ENCODE measurements at regions not wholly inside any gene's neighbourhood (a gene's known extent, or its start where the extent isn't known, plus 50 kb on each side); places are given as distances from the start of the nearest gene placed in this dataset.

- H3K4me1 ChIP-seq (ENCODE audit: control insufficient read depth, insufficient read depth, low read length) = no peaks in the 10 kb centered on the region
- CTCF ChIA-PET = interaction anchor here (0.6 to 1.6 kb wide), 3 partner anchors 9 to 129 kb away, joined by 3 to 4 read pairs (median 3); no protein-coding TSS in a partner anchor
- no peaks in the 10 kb centered on the region for H3K9me3 ChIP-seq (ENCODE audit: control insufficient read depth, insufficient read depth, low read depth, low read length)
- TF ChIP-seq ZNF366 (tag by site-specific recombination; conservative IDR thresholded peaks at IDR 0.05) (no peak), ZNF335 (tag by site-specific recombination; conservative IDR thresholded peaks at IDR 0.05) (no peak), FEZF1 (tag by site-specific recombination; IDR thresholded peaks at IDR 0.05) (0 out of 2 replicates have a peak, but pooled peaks have one; percentile 15), KLF9 (tag by site-specific recombination; IDR thresholded peaks at IDR 0.05; ENCODE audit: low read depth) (no peak), ZNF514 (tag by site-specific recombination; IDR thresholded peaks at IDR 0.05) (no peak), ZNF211 (tag by site-specific recombination; IDR thresholded peaks at IDR 0.05; ENCODE audit: low read depth) (no peak)
- no peak overlapping the region for H3K4me3 ChIP-seq (ENCODE audit: low read depth, low read length)
- H3K36me3 ChIP-seq (ENCODE audit: control insufficient read depth in 2 of 2, insufficient read depth in 1 of 2, low read length in 2 of 2) = no peaks in the 10 kb centered on the region
- POLR2A ChIA-PET = no interaction called here
- H3K27ac ChIP-seq (ENCODE audit: extremely low read depth, low read depth, low read length) = no peak overlapping the region
Measured at GRCh38 chr15:67992411-67992810, 61.7 kb upstream of the PIAS1 start.

GRCh38 chr15:67992834-67993233, 61.3 kb upstream of the PIAS1 start:
- TF ChIP-seq ZBTB17 (tag by site-specific recombination; IDR thresholded peaks at IDR 0.05) = peak; percentile 92
- no peak for TF ChIP-seq ZNF660 (tag by site-specific recombination; IDR thresholded peaks at IDR 0.05)
- TF ChIP-seq ZNF23 (tag by site-specific recombination; IDR thresholded peaks at IDR 0.05; ENCODE audit: borderline replicate concordance) = peak; percentile 36; the same call in 1 of the 2 replicates
- no peak for TF ChIP-seq ZNF221 (tag by site-specific recombination; IDR thresholded peaks at IDR 0.05; ENCODE audit: borderline replicate concordance)
- Histone ChIP-seq H3K27ac (ENCODE audit: extremely low read depth, low read depth, low read length) (no peak overlapping the region), H3K9me3 (ENCODE audit: control insufficient read depth, insufficient read depth, low read depth, low read length) (no peaks in the 10 kb centered on the region), H3K4me1 (ENCODE audit: control insufficient read depth, insufficient read depth, low read length) (no peaks in the 10 kb centered on the region), H3K36me3 (ENCODE audit: control insufficient read depth in 2 of 2, insufficient read depth in 1 of 2, low read length in 2 of 2) (no peaks in the 10 kb centered on the region), H3K4me3 (ENCODE audit: low read depth, low read length) (no peak overlapping the region)
- ChIA-PET POLR2A (no interaction called here), CTCF (interaction anchor here (0.6 to 1.6 kb wide), 3 partner anchors 9 to 130 kb away, joined by 3 to 4 read pairs (median 3); no protein-coding TSS in a partner anchor)

- no peaks in the 10 kb centered on the region for H3K36me3 ChIP-seq (ENCODE audit: control insufficient read depth in 2 of 2, insufficient read depth in 1 of 2, low read length in 2 of 2)
- no peak overlapping the region for H3K27ac ChIP-seq (ENCODE audit: extremely low read depth, low read depth, low read length)
- no peak overlapping the region for H3K4me3 ChIP-seq (ENCODE audit: low read depth, low read length)
- H3K4me1 ChIP-seq (ENCODE audit: control insufficient read depth, insufficient read depth, low read length) = peaks cover 12% of the 10 kb centered on the region
- no peaks in the 10 kb centered on the region for H3K9me3 ChIP-seq (ENCODE audit: control insufficient read depth, insufficient read depth, low read depth, low read length)
- ChIA-PET POLR2A (interaction anchor here (1.2 to 1.9 kb wide), 2 partner anchors 30 to 57 kb away, joined by 3 to 9 read pairs; partner anchors contain the start of gene PIAS1), CTCF (interaction anchor here (0.7 kb wide), 1 partner anchor 728 kb away, joined by 3 read pairs; no protein-coding TSS in a partner anchor)
- TF ChIP-seq ZNF239 (tag by site-specific recombination; IDR thresholded peaks at IDR 0.05) (peak; percentile 70; the same call in 1 of the 2 replicates), ATF2 (tag by site-specific recombination; IDR thresholded peaks at IDR 0.05; ENCODE audit: low read depth) (0 out of 2 replicates have a peak, but pooled peaks have one; percentile 38), ZNF404 (tag by site-specific recombination; IDR thresholded peaks at IDR 0.05) (no peak), ZNF513 (tag by site-specific recombination; IDR thresholded peaks at IDR 0.05) (no peak), ZNF664 (tag by site-specific recombination; IDR thresholded peaks at IDR 0.05) (peak; percentile 32; the same call in 1 of the 2 replicates), ZNF114 (tag by site-specific recombination; IDR thresholded peaks at IDR 0.05) (no peak), ZNF324 (tag by site-specific recombination; IDR thresholded peaks at IDR 0.05) (no peak), IKZF3 (tag by site-specific recombination; IDR thresholded peaks at IDR 0.05) (no peak), ZNF768 (tag by site-specific recombination; IDR thresholded peaks at IDR 0.05) (no peak), SP3 (tag by site-specific recombination; IDR thresholded peaks at IDR 0.05) (no peak), ZNF610 (tag by site-specific recombination; IDR thresholded peaks at IDR 0.05; ENCODE audit: borderline replicate concordance) (no peak), YY2 (tag by site-specific recombination; IDR thresholded peaks at IDR 0.05) (no peak), ZNF76 (tag by site-specific recombination; IDR thresholded peaks at IDR 0.05; ENCODE audit: borderline replicate concordance, low read depth) (no peak), ZNF701 (tag by site-specific recombination; IDR thresholded peaks at IDR 0.05) (no peak), ZFP37 (tag by site-specific recombination; IDR thresholded peaks at IDR 0.05) (no peak), SCRT1 (tag by site-specific recombination; IDR thresholded peaks at IDR 0.05; ENCODE audit: borderline replicate concordance) (no peak), CTCF (tag by site-specific recombination; IDR thresholded peaks at IDR 0.05) (no peak), ZNF175 (tag by site-specific recombination; IDR thresholded peaks at IDR 0.05) (no peak)
Measured at GRCh38 chr15:67997996-67998395, 56.1 kb upstream of the PIAS1 start.

Measured in HEK293 (cell line).